ENCODE measurements at regions not wholly inside any gene's neighbourhood (a gene's known extent, or its start where the extent isn't known, plus 50 kb on each side); places are given as distances from the start of the nearest gene placed in this dataset.
"Not testable (repeated sequence)": the region's sequence is repeated elsewhere in the genome, so short reads cannot be mapped to it uniquely, and the experiment has no call there.

- not testable (repeated sequence) for TF ChIP-seq CTCF (CRISPR knock-in tag; IDR thresholded peaks at IDR 0.05); BRF2 (CRISPR knock-in tag; IDR thresholded peaks at IDR 0.05); ZSCAN29 (CRISPR knock-in tag; conservative IDR thresholded peaks at IDR 0.05); ZNF253 (CRISPR knock-in tag; IDR thresholded peaks at IDR 0.05; ENCODE audit: borderline replicate concordance)
- TF ChIP-seq, protein P1, sequence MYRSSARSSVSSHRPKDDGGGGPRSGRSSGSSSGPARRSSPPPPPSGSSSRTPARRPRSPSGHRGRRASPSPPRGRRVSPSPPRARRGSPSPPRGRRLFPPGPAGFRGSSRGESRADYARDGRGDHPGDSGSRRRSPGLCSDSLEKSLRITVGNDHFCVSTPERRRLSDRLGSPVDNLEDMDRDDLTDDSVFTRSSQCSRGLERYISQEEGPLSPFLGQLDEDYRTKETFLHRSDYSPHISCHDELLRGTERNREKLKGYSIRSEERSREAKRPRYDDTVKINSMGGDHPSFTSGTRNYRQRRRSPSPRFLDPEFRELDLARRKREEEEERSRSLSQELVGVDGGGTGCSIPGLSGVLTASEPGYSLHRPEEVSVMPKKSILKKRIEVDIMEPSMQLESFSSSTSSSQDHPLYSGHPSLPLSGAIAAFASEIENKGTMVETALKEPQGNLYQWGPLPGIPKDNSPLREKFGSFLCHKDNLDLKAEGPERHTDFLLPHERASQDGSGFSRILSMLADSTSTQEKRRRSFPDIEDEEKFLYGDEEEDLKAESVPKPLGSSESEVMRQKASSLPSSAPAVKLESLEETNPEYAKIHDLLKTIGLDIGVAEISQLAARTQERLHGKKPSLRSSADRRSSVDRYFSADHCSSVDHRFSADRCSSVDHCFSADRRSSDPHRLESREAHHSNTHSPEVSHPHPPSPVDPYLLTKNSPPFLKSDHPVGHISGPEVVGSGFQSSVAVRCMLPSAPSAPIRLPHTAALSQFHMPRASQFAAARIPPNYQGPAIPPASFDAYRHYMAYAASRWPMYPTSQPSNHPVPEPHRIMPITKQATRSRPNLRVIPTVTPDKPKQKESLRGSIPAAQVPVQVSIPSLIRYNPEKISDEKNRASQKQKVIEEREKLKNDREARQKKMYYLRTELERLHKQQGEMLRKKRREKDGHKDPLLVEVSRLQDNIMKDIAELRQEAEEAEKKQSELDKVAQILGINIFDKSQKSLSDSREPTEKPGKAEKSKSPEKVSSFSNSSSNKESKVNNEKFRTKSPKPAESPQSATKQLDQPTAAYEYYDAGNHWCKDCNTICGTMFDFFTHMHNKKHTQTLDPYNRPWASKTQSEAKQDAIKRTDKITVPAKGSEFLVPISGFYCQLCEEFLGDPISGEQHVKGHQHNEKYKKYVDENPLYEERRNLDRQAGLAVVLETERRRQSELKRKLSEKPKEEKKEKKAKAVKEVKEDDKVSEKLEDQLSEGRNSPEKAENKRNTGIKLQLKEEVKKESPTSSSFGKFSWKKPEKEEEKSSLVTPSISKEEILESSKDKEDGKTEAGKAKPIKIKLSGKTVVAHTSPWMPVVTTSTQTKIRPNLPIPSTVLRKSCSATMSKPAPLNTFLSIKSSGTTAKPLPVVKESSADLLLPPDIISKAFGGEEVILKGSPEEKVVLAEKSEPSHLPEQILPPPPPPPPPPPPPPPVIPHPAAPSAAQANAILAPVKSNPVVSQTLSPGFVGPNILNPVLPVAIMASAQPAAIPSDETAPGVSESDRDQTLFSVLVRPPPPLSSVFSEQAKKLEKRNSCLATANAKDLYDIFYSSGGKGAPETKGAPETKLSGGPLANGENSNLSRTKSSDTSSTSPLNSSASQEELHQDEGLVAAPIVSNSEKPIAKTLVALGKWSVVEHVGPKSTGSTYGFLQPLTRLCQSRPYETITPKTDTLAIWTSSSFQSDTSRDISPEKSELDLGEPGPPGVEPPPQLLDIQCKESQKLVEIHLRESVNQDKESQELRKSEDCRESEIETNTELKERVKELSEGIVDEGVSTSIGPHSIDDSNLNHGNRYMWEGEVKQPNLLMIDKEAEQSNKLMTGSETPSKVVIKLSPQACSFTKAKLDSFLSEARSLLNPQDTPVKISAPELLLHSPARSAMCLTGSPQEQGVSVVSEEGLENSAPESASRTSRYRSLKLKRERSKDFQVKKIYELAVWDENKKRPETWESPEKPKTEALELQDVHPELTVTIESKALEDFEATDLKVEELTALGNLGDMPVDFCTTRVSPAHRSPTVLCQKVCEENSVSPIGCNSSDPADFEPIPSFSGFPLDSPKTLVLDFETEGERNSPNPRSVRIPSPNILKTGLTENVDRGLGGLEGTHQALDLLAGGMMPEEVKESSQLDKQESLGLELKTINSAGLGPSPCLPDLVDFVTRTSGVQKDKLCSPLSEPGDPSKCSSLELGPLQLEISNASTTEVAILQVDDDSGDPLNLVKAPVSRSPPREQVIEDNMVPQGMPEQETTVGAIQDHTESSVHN (CRISPR knock-in tag; IDR thresholded peaks at IDR 0.05) = not testable (repeated sequence)
These were observed 417.6 kb upstream of the RUNX1 start for GRCh38 chr21:35466681-35467080.

Measured in HepG2 (cell line).